HG02884 (cell line): ENCODE measurements at regions not wholly inside any gene's neighbourhood (a gene's known extent, or its start where the extent isn't known, plus 50 kb on each side); places are given as distances from the start of the nearest gene placed in this dataset.

Experiments used
- ATAC-seq: cut with Tn5 transposase; IDR thresholded peaks from one replicate; pipeline ENCODE4 v1.9.1; 2021; ENCODE audit warnings: mild to moderate bottlenecking, moderate library complexity; ENCODE audit not compliant: unreplicated experiment

DNA sequence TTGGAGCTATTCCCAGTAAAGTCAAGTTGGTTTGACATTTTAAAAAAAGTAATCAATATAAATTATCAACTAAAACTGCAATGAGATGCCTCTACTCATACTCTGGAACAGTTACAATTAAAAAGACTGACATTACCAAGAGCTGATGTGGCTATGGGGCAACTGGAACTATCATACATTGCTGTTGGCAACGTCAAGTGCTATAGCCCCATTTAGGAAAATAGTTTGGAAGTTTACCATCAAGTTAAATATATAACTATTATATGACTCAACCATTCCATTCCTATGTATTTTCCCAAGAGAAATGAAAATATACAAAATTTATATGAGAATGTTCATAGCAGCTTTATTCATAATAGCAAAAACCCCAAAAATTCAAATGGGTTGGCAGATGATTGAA is 111.4 kb upstream of the HDGFL1 start:
- ATAC-seq: no peak

DNA sequence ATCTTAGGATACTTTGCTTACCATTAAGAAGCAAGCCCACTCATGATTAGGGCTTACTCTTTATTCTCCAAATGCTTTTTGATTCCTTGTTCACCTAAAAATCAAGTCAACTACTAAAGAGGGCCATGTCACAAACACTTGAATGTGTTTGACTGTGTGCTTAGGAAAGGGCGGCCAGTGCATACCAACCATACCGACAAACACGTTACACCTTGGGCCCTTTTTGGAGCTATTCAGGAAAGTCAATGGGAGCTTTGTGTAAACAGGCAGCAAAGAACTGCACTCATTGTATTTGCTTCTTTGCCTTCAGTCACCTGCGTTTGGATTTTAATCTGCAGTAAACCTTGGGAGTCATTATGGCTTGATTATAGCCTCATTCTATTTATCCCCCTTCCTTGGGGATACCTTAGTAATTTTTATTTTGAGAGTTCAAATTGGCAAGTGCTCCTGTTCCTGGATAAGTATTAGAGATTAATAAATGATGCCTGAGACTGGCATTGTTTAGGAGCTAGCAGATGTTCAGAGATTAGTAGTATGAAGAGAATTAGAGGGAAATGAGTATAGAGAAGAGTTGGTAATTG is 102.6 kb upstream of the HDGFL1 start:
- no peak for ATAC-seq

DNA sequence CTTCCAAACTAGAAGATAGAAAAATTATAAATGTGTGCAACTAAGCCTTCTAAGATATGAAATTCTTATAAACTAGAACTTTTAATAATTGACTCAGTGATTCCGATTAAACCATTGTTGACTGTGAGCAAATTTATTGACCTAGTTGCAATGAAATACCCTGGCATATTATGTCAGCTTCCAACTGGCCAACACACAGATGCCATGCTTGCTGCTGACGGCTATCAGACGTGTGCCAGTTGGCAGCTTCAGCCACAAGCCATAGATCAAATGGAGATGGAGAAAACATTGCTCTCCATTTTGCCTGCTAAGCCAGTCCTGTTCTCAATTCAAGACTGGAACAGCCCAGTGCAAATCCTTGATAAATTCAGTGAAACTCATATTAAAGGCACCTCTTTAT is 101.7 kb upstream of the HDGFL1 start:
- no peak for ATAC-seq

DNA sequence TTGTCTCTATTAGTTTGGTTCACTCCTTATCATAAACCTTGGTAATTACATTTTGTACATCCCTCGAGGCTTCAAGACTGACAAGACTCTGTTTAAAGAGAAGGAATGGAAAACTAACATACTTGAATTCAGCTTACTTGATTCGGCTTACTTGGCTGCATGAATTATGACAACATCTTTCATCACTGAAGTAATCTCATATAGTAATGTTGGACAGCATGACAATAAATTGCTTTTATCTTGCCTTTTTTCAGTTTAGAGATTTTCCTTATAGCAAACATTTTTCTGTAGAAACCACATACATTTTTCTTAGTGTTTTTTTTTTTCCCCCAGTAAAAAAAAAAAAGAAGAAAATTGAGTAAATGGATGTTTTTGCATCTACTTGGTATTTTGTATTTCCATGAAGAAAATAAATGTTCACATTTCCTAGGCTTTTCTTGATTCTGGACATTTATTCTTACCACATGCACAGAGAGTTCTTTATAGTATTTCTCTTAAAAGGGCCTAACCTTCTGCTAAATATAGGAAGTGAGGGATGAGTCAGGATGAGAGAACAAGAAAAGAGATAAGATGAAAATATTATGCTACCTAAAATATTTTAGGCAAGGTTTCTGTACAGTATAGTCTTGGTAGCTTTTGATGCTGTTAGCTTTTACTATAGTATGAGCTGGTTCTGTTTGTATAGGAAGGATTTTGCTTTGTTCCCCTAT is 101.0 kb upstream of the HDGFL1 start:
- ATAC-seq: no peak

DNA sequence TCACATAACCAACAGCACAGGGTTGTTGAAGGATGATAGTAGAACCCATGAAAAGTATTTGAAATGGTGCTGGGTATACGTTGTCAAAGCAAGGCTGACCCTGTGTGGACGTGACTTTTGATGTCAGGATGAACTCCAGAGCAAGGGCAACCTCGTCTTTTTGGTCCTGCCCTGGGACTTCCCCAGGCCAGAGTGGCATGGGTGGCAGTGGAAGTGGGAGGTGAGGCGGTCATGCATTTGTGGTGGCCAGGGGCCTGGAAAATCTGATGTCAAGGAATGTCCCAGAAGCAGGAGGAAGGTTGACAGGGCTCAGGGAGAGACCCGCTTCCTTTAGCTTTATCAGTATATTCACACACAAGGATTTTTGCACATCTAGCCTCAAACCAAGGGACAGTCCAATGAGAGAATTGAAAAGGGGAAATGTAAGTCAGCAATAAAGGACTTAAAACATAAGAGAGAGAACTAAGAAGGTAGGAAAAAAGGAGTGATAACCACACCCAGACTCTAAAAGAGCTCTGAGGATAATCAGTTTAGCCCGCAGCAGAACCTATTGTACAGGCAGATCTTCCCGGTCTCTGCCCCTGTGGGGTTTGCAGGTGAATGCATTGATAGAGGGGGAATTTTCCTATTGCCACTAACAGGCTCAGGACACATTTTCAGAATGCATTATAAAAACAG is 98.8 kb upstream of the HDGFL1 start:
- no peak for ATAC-seq

DNA sequence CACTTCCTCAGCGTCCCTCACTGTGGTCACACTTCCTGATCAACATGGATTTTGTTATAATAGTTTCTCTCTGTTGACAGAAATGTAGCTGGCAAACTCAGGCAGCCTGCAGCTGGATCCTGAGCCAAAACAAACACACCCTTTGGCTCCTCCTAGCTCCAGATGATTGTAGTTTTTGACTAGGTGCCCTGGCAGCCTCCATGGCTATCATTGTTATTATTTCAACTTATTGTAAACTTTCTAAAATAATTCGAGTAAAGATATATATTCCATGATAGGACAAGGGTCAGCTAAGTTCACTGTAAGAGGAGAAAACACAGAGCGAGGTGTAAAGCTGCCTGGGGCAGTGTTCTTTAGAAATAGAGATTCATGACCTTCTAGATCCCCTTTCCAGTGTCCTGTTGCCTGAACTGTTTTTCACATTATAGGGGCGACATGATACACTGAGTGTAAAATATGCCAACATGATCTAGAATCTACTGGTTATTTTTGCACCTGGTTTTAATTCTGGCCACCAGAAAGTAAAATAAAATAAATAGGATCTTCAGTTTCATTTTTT is 98.2 kb upstream of the HDGFL1 start:
- ATAC-seq: no peak

DNA sequence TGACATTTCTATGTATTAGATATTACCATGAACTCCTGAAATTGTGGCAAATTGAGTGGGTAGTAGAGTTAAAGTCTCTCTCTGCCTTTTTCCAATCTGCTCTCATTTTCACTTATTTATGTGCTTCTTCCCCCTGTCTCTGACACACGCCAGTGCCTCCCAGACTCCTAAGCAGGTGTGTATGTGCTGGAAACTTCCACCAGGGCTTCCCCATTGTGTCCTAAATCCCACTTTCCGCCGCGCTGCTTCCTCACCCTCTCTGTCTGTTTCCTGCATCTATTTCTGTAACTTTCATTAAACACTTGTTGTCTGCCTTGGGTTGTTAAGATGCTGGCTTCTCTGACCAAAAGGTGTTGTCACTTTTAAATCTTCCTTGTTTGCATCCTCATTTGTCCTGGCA is 97.6 kb upstream of the HDGFL1 start:
- no peak for ATAC-seq

DNA sequence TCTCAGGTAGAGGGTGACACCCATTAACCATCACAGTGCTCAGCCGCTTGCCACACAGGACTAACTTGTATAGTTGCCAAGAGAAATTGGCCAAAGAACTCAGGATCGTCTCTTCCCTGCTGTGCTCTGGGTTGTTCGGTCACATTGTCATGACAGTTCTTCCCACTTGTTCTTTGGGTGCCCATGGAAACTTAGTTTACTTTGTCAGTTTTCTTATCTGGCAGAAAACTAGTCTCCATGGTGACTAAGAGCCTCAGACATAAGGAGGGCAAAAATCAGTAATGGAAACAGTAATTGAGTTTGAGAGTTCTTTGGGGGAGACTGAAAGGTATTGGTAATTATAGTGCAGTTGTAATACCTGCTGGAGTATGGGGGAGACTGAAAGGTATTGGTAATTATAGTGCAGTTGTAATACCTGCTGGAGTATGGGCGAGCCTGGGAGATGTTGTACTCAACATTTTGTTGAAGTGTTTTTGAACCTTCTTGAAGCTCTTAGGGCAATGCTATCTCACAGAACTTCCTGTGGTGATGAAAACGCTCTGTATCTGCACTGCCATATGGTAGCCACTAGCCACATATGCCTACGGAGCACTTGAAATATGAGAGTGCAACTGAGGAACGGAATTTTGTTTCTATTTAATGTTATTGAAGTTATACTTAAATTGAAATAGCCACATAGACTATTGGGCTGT is 95.2 kb upstream of the HDGFL1 start:
- ATAC-seq: no peak

DNA sequence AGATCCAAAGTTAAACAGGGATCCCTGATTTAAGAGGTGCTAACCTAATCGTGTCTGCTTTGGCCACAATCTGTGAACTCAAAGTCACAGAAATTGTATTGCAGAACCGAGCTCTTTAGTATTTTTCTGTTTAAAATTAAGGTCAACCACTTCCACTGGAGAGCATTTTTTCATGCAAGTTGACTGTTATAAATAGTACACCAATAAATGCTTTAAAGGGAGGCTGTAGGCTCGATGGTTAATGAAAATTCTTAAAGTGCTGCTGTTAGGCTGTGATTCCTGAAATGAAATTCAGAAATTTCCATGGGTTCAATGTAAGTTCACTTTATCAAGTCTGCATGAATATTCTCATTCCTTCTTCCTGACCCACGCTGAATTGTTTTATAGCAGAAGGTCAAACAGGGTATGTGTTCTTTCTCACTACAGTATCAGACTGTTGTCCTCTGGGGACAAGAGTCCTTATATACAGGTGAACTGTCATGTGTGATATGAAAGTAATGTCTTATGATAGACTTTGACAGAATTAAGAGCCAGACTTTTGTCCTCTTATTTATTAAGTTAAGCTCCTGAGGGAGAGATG is 92.5 kb upstream of the HDGFL1 start:
- no peak for ATAC-seq

DNA sequence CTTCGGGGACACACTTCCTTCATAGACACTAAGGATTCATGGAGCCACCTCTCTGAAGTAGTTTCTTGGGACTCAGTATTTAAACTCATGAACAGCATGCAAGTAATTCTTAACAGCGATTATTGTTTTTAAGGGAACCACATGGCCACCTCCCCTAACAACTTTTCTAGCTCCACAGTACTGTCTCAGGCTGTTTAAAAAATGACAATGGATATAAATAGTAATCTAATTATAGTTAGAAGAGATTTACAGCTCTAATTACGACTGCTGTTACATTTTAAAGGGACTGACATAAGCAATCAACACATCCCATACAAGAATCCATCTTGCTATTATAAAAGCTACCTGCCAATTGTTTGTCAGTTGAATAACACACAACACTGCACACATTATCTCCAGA is 72.1 kb upstream of the HDGFL1 start:
- ATAC-seq: no peak

DNA sequence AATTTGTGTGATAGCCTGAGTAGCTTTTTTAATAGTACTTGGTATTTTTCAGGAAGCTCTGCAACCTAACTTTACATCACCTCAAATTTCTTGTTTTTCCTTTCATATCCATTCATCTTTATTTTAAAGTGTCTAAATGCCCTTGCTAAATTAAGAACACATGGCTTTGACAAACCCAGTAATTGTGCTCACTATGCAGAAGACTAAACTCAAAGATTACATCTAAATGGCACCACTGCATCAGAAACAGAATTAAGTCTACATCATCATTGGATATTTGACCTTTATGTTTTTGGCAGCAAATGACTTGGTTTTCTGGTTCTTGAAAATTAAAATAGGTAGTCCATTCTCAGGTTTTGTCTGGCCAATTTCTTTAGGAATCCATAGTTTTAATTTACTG is 69.6 kb upstream of the HDGFL1 start:
- no peak for ATAC-seq

DNA sequence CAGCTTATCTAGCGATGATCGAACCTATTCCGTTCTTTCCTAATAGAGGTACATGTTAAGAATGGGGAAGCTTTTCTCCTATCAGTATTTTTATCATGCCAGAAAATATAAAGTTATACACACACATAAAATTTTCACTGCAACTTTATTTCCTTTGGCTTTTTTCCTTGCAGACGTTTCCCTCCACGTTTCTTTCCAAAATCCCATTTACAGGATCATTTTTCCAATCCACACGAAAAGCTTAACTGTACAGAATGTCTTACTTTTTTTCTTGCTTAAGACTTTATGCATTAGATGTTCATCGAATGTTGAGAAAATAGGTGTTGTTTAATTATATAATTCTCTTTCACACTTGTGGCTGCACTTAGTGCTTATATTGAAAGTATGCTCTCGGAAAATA is 62.9 kb upstream of the HDGFL1 start:
- no peak for ATAC-seq

DNA sequence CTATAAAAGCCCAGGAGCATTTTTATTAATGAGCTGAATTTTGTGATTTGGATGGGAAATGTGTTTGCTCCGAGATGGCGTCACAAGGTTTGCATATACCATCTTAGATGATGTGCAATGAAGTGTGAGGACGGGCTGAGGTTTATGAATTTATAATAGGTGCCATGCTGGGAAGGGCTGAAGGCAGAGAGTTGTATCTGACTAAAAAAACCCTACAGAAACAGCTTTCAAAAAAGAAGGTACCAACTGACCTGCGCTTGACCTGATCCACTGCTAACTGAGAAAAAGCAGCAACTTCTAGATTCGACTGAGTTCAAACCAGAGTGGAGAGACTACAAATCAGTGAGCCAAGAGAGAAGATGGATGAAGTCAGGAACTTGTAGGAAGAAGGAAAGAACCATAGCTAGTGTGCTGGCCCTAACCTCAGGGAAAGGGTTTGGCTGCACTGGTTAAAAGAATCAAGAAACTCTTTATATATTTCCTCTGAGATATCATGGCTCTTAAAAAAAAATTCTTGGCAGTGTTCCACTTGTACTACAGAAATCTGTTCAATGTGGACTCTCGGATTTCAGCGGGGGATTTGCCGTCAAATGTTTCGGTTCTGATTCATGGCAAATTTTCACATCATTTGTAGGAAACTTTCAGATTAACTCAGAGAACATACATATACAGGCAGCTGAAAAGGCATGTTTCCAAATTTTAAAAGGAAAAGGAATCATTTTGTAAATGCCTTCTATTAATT is 56.5 kb upstream of the HDGFL1 start:
- no peak for ATAC-seq

DNA sequence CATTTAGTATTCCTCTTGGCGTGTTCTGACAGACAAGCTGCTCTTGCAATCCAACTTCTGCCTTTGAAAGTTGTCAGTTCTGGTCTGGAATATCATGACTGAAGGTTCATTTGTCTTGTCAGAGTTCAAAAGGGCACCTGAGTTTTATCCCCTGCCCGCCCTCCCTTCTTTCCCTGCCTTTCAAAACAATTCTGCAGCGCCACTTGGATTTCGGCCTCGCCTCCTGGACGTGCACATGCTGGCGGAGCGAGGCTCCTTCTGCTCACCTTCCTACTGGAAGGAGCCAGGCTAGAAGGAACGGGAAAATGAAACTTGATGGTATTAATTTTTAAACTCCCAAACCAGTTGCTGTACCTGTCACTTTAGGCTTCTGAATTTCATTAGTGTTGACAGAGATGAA is 55.7 kb upstream of the HDGFL1 start:
- ATAC-seq: no peak

DNA sequence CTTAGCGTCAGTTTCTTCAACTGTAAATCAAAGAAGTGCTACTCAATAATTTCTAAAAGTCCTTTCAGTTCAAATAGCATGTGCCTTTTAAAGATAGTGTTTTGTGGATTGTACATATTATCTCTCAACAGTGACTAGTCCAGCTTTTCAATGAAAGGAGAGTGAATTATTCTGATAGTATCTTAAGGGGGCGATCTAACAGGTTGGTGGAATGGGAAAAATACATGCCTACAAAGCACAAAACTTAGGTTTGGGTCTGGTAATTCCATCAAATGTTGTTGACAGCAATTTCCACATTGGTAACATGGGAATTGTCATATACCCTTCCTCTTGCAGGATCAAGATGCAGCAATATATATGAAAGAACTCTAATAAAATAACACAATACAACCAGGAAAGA is 50.1 kb upstream of the HDGFL1 start:
- no peak for ATAC-seq
